Spleen (tissue), 7 donors: ENCODE measurements at regions not wholly inside any gene's neighbourhood (a gene's known extent, or its start where the extent isn't known, plus 50 kb on each side); places are given as distances from the start of the nearest gene placed in this dataset.

Experiments used
- POLR2A ChIP-seq, 3 donors: fragments of 450-650 bp; IDR thresholded peaks; one replicate each; pipeline ENCODE4 v1.5.1; 2017; ENCODE audit warnings: antibody characterized with exemption in 3 of 3, mild to moderate bottlenecking in 1 of 3
- POLR2AphosphoS5 ChIP-seq, 3 donors: sonication (generic); formaldehyde crosslinking; IDR thresholded peaks; one replicate each; pipeline ENCODE4 v1.5.1; 2017; ENCODE audit warnings: antibody characterized with exemption in 3 of 3
- TF ChIP-seq, protein P1 (sequence below), 11 experiments: fragments of 200-600 bp in 7 of 11; fragments of 450-650 bp in 4 of 11; sonication (generic) in 4 of 11; IDR thresholded peaks in 8 of 11; conservative IDR thresholded peaks in 3 of 11; 1 replicate in 7 of 11; 2 replicates in 4 of 11; pipeline versions ENCODE4 v1.4.0 to v1.8.0; 2016 to 2021; ENCODE audit warnings: antibody characterized with exemption in 11 of 11, inconsistent platforms in 4 of 11, mild to moderate bottlenecking in 1 of 11
- donor health status: DM: no; HTN: no; CAD: no; lungs with moderate emphysema.
- donor health status: DM: no; HTN: no; CAD: no.
- donor health status: DM: no; HTN: no; CAD: no.

DNA sequence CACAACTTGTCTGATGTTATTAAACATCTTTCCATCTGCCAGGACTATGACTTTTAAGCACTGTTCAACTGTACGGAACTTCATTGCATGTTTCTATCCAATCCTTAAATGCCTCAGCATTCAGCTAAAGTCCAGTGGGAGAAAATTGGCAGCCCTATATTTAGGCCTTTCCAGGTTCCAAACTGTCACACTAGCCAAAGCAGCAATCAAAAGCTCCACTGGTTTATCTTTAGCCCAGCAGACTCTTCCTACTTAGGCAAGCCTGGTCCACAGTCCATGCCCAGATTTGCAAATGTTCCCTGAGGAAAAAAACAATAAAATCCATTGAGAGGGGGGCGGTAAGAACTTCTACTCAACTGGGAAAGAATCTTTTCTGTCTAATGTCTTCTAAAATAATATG, 349.1 kb upstream of the GJE1 start:
- TF ChIP-seq, protein P1, sequence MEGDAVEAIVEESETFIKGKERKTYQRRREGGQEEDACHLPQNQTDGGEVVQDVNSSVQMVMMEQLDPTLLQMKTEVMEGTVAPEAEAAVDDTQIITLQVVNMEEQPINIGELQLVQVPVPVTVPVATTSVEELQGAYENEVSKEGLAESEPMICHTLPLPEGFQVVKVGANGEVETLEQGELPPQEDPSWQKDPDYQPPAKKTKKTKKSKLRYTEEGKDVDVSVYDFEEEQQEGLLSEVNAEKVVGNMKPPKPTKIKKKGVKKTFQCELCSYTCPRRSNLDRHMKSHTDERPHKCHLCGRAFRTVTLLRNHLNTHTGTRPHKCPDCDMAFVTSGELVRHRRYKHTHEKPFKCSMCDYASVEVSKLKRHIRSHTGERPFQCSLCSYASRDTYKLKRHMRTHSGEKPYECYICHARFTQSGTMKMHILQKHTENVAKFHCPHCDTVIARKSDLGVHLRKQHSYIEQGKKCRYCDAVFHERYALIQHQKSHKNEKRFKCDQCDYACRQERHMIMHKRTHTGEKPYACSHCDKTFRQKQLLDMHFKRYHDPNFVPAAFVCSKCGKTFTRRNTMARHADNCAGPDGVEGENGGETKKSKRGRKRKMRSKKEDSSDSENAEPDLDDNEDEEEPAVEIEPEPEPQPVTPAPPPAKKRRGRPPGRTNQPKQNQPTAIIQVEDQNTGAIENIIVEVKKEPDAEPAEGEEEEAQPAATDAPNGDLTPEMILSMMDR (IDR thresholded peaks at IDR 0.05 in 8 of 11, conservative IDR thresholded peaks at IDR 0.05 in 3 of 11): no peak
- TF ChIP-seq POLR2A (IDR thresholded peaks at IDR 0.05) (no peak), POLR2AphosphoS5 (IDR thresholded peaks at IDR 0.05) (no peak)
